H9 (cell line): ENCODE measurements at regions not wholly inside any gene's neighbourhood (a gene's known extent, or its start where the extent isn't known, plus 50 kb on each side); places are given as distances from the start of the nearest gene placed in this dataset.

Source experiments
- DNase-seq: peaks from one replicate; pipeline ENCODE4 v3.0.0-alpha.2; 2017
- H2AFZ ChIP-seq: one replicate; pipeline ENCODE4 v1.6.1; 2013; ENCODE audit warnings: mild to moderate bottlenecking, low read length, control low read depth, moderate library complexity
- H2AK5ac ChIP-seq: 2 replicates; pipeline ENCODE4 v1.6.1; 2013; ENCODE audit warnings: low read length, control low read depth, mixed read lengths; ENCODE audit not compliant: insufficient read length
- H2BK120ac ChIP-seq: one replicate; pipeline ENCODE4 v1.6.1; 2013; ENCODE audit warnings: low read depth, mild to moderate bottlenecking, low read length, control low read depth, inconsistent platforms; ENCODE audit not compliant: poor library complexity, severe bottlenecking
- H2BK12ac ChIP-seq: 2 replicates; pipeline ENCODE4 v1.6.1; 2013; ENCODE audit warnings: low read length, control low read depth, mixed read lengths, low read depth; ENCODE audit not compliant: insufficient read length
- H2BK15ac ChIP-seq: 2 replicates; pipeline ENCODE4 v1.6.1; 2013; ENCODE audit warnings: low read depth, low read length, control low read depth
- H2BK20ac ChIP-seq: one replicate; pipeline ENCODE4 v1.6.1; 2013; ENCODE audit warnings: low read depth, mild to moderate bottlenecking, low read length, control low read depth, inconsistent platforms; ENCODE audit not compliant: poor library complexity, severe bottlenecking
- H2BK5ac ChIP-seq: 2 replicates; pipeline ENCODE4 v1.6.1; 2013; ENCODE audit warnings: low read length, control low read depth, mixed read lengths; ENCODE audit not compliant: insufficient read length
- H3K14ac ChIP-seq: 2 replicates; pipeline ENCODE4 v1.6.1; 2013; ENCODE audit warnings: low read length, control low read depth; ENCODE audit not compliant: insufficient read depth
- H3K18ac ChIP-seq: 2 replicates; pipeline ENCODE4 v1.6.1; 2013; ENCODE audit warnings: low read depth, mild to moderate bottlenecking, mixed read lengths, low read length, control low read depth; ENCODE audit not compliant: insufficient read length
- H3K23ac ChIP-seq: 2 replicates; pipeline ENCODE4 v1.6.1; 2013; ENCODE audit warnings: low read length, control low read depth, mixed read lengths, low read depth; ENCODE audit not compliant: insufficient read length
- H3K23me2 ChIP-seq: 2 replicates; pipeline ENCODE4 v1.6.1; 2013; ENCODE audit warnings: low read depth, mild to moderate bottlenecking, mixed read lengths, low read length, control low read depth; ENCODE audit not compliant: insufficient read length, poor library complexity, severe bottlenecking
- H3K27ac ChIP-seq: 2 replicates; pipeline ENCODE4 v1.5.1; 2013; ENCODE audit warnings: low read length, control low read depth, mixed read lengths, low read depth; ENCODE audit not compliant: insufficient read length
- H3K27me3 ChIP-seq: 2 replicates; pipeline ENCODE4 v1.6.1; 2013; ENCODE audit warnings: low read length, control low read depth, inconsistent platforms; ENCODE audit not compliant: insufficient read depth
- H3K4ac ChIP-seq: 2 replicates; pipeline ENCODE4 v1.6.1; 2013; ENCODE audit warnings: low read depth, mild to moderate bottlenecking, control low read depth, inconsistent platforms, low read length, moderate library complexity
- H3K4me1 ChIP-seq: 2 replicates; pipeline ENCODE4 v1.6.1; 2013; ENCODE audit warnings: low read length, control low read depth, inconsistent platforms; ENCODE audit not compliant: insufficient read depth
- H3K4me2 ChIP-seq: 2 replicates; pipeline ENCODE4 v1.6.1; 2013; ENCODE audit warnings: low read length, control low read depth, mixed read lengths; ENCODE audit not compliant: insufficient read length, insufficient read depth
- H3K56ac ChIP-seq: 2 replicates; pipeline ENCODE4 v1.6.1; 2013; ENCODE audit warnings: low read depth, mild to moderate bottlenecking, mixed read lengths, low read length, control low read depth; ENCODE audit not compliant: insufficient read length
- H3K79me1 ChIP-seq: 2 replicates; pipeline ENCODE4 v1.6.1; 2013; ENCODE audit warnings: low read depth, mild to moderate bottlenecking, moderate library complexity, low read length, control low read depth, inconsistent platforms; ENCODE audit not compliant: insufficient read depth, poor library complexity, severe bottlenecking
- H3K79me2 ChIP-seq: 2 replicates; pipeline ENCODE4 v1.6.1; 2013; ENCODE audit warnings: low read length, control low read depth, inconsistent platforms; ENCODE audit not compliant: insufficient read depth
- H3K9ac ChIP-seq: 2 replicates; pipeline ENCODE4 v1.6.1; 2013; ENCODE audit warnings: low read length, control low read depth, mixed read lengths; ENCODE audit not compliant: insufficient read length; ENCODE audit errors: extremely low read depth
- H3K9me3 ChIP-seq: one replicate; pipeline ENCODE4 v1.6.1; 2013; ENCODE audit warnings: low read depth, low read length, inconsistent platforms; ENCODE audit not compliant: control insufficient read depth
- H3T11ph ChIP-seq: one replicate; pipeline ENCODE4 v1.6.1; 2013; ENCODE audit warnings: mild to moderate bottlenecking, low read length, control low read depth, inconsistent platforms
- H4K20me1 ChIP-seq: one replicate; pipeline ENCODE4 v1.6.1; 2013; ENCODE audit not compliant: control insufficient read depth, insufficient read length, insufficient read depth
- H4K5ac ChIP-seq: 2 replicates; pipeline ENCODE4 v1.6.1; 2013; ENCODE audit warnings: low read depth, mild to moderate bottlenecking, mixed read lengths, low read length, control low read depth; ENCODE audit not compliant: insufficient read length
- H4K8ac ChIP-seq: replicated peaks from 2 replicates; pipeline ENCODE4 v1.6.1; 2013; ENCODE audit warnings: low read length, control low read depth, mixed read lengths, low read depth; ENCODE audit not compliant: insufficient read length
- H4K91ac ChIP-seq: 2 replicates; pipeline ENCODE4 v1.6.1; 2013; ENCODE audit warnings: low read depth, mild to moderate bottlenecking, moderate library complexity, mixed read lengths, low read length, control low read depth; ENCODE audit not compliant: insufficient read length
- H3K27ac Mint-ChIP-seq, 3 experiments: 2 replicates in 2 of 3; 3 replicates in 1 of 3; pipeline ENCODE4 v1.8.0; 2020 to 2021; ENCODE audit warnings: mixed read lengths in 3 of 3, mild to moderate bottlenecking in 1 of 3, moderate library complexity in 1 of 3
- H3K27me3 Mint-ChIP-seq: 2 replicates; pipeline ENCODE4 v1.8.0; 2021; ENCODE audit warnings: low read depth, mild to moderate bottlenecking, moderate library complexity, mixed read lengths
- H3K36me3 Mint-ChIP-seq, 3 experiments: 2 replicates in 2 of 3; 3 replicates in 1 of 3; pipeline ENCODE4 v1.8.0; 2020 to 2021; ENCODE audit warnings: low read depth in 3 of 3, mixed read lengths in 3 of 3; ENCODE audit not compliant: insufficient read depth in 1 of 3
- H3K4me1 Mint-ChIP-seq, 2 experiments: 2 replicates each; pipeline ENCODE4 v1.8.0; 2020; ENCODE audit warnings: mixed read lengths in 2 of 2
- H3K4me3 Mint-ChIP-seq, 2 experiments: 2 replicates in 1 of 2; 3 replicates in 1 of 2; pipeline ENCODE4 v1.8.0; 2020 to 2021; ENCODE audit warnings: mild to moderate bottlenecking in 2 of 2, mixed read lengths in 2 of 2, moderate library complexity in 1 of 2
- H3K9me3 Mint-ChIP-seq, 2 experiments: 2 replicates in 1 of 2; 3 replicates in 1 of 2; pipeline ENCODE4 v1.8.0; 2020; ENCODE audit warnings: mild to moderate bottlenecking in 2 of 2, mixed read lengths in 2 of 2, moderate library complexity in 1 of 2
- CTCF ChIP-seq: fragments of 200-600 bp; sonication (generic); conservative IDR thresholded peaks from 3 replicates; pipeline ENCODE4 v1.8.0; 2021; ENCODE audit warnings: antibody characterized with exemption, mild to moderate bottlenecking
- WGBS: extraction: QIAGEN DNeasy Blood & Tissue Kit; methylation state at CpG from one replicate; pipeline ENCODE4 v1.1.7; 2013; ENCODE audit warnings: missing lambda C conversion rate, low lambda C conversion rate, mixed read lengths; ENCODE audit not compliant: insufficient read length; ENCODE audit errors: extremely low coverage; 5-methylcytosine and 5-hydroxymethylcytosine counted together

GRCh38 chr4:151565583-151565982 lies 156.6 kb downstream of the FHIP1A start:
- Histone ChIP-seq H4K5ac (no peak overlapping the region), H3K9me3 (no peaks in the 10 kb centered on the region), H2BK15ac (no peak overlapping the region), H4K20me1 (no peaks in the 10 kb centered on the region), H3K23ac (no peak overlapping the region), H3K4me2 (no peak overlapping the region), H3K27me3 (no peaks in the 10 kb centered on the region), H3K79me2 (0 out of 2 replicates have a peak, but pooled peaks cover 2% of the 10 kb centered on the region), H2AK5ac (no peak overlapping the region), H2BK120ac (no peak overlapping the region), H4K8ac (no peak overlapping the region), H3K27ac (no peak overlapping the region), H4K91ac (no peak overlapping the region), H3K4ac (no peak overlapping the region), H3K79me1 (no peaks in the 10 kb centered on the region), H3K9ac (no peak overlapping the region), H3K18ac (no peak overlapping the region), H2BK12ac (no peak overlapping the region), H2AFZ (no peak overlapping the region), H3K14ac (no peak overlapping the region), H3T11ph (no peak overlapping the region), H3K4me1 (no peaks in the 10 kb centered on the region), H2BK5ac (no peak overlapping the region), H3K23me2 (no peaks in the 10 kb centered on the region), H2BK20ac (no peak overlapping the region), H3K56ac (no peak overlapping the region)
- Mint-ChIP-seq H3K4me1 (peaks cover 0 to 2% of the 10 kb centered on the region in 2 experiments; a peak in 2 of 4 replicates), H3K4me3 (no peak overlapping the region), H3K27ac (0 out of 7 replicates have a peak overlapping the region, but pooled peaks of 1 of the 3 experiments have one; percentile 65), H3K27me3 (no peaks in the 10 kb centered on the region), H3K36me3 (no peaks in the 10 kb centered on the region; a peak in 1 of 7 replicates), H3K9me3 (no peaks in the 10 kb centered on the region)
- DNase-seq, result no peak
- TF ChIP-seq CTCF, result no peak
- no CpG with 5 or more reads among the region's 3 CpGs for WGBS
